ENCODE measurements at regions not wholly inside any gene's neighbourhood (a gene's known extent, or its start where the extent isn't known, plus 50 kb on each side); places are given as distances from the start of the nearest gene placed in this dataset.
"Not testable (repeated sequence)": the region's sequence is repeated elsewhere in the genome, so short reads cannot be mapped to it uniquely, and the experiment has no call there.

DNA sequence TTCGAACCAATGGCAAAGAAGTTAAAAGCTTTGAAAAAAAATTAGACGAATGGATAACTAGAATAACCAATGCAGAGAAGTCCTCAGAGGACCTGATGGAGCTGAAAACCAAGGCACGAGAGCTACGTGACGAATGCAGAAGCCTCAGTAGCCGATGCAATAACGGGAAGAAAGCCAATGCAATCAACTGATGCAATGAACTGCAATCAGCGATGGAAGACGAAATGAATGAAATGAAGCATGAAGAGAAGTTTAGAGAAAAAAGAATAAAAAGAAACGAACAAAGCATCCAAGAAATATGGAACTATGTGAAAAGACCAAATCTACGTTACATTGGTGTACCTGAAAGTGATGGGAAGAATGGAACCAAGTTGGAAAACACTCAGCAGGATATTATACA is 52.6 kb upstream of the MRPS30 start:
- DNase-seq (ENCODE audit: low read depth, low spot score) = not testable (repeated sequence)

DNA sequence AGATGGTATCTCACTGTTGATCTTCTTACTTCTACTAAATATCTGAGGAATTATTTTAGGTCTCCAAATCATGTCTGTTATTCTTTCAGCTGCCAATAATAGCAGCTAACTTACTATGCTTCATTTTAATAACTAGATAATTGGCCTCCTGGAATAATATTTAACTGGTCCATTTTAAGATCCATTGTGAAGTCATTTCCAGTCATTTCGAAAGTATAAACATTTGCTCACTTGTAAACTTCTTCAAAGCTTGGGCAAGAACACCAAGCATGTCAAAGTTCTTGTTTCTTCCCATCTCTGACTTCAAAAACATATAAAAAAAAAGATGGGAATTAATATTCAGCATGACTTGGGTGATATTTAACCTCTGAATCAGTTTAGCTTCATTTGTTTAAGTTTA is 61.4 kb upstream of the MRPS30 start:
- DNase-seq (ENCODE audit: low read depth, low spot score) = no peak

DNA sequence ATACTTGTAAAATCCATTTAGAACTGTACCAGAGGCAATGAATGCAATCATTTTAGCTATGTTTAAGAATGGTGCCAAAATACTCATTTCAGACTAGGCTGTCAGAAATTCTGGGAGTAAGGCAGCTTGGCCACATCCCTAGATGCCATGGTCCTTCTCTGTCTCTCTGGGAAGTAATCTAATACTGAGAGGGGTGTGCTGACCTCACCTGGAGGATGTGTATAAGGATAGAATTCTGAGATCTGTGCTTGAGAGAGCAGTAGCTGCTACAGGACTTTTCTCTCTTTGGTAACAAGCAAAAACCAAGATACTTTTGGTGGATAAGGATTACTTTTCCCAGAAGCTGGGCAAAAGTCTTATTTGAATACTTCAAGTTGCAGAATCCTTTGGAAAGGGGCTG is 68.1 kb upstream of the MRPS30 start:
- no peak for DNase-seq (ENCODE audit: low read depth, low spot score)

DNA sequence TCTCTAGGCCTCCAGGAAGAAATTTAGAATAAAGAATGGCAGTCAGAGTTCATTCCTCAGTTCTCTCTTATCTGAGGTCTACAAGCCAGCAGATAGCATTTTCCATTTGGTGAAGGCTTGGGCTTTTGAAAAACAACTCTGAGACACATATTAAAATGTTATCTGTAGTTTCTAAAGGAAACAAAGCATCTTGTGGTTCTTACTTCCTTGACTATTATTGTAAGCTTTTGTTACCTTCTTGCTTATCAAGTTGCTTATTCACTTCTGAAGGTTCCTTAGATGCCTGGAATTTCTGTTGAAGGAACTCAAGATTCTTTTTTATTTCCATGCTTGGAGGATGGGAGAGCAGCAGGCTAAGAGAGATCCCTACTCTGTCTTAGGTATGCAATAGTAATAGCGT is 79.2 kb upstream of the MRPS30 start:
- no peak for DNase-seq (ENCODE audit: low read depth, low spot score)

DNA sequence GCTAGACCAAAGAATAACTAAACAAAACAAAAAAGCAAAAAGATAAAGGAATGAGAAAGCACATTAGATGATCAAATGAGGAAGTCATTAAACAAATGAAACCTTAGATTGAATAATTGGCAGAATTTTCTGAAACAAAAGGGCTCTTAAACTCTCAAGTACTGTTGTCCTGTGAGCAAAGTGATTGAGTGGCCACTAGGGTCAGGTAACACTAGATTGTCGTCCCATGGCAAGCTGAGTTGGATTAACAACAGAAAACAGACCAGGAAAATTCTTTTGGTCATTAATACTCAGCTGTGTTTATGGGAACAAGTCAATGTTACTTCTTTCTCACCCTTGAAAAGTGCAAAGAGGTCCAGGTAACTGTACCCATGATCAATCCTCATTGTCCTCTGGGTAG is 81.6 kb upstream of the MRPS30 start:
- DNase-seq (ENCODE audit: low read depth, low spot score) = no peak

DNA sequence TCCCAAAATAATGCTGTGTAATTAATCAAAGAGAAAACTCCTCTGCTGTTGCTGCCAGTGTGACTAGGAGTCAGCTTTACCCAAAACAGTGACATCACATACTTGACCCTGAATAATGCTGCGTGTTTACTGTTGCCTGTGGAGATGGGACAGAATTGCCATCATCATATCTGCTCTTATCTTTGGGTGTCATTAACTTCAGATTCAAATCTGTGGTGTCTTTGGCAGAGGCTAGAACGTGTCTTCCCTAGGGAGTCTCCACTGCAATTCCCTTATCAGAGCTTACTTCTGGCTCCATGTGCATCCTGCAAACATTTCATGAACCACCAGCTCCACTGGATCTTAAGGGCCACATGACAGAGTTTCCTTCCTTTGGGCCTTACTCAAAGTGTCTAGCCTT is 88.9 kb upstream of the MRPS30 start:
- no peak for DNase-seq (ENCODE audit: low read depth, low spot score)

DNA sequence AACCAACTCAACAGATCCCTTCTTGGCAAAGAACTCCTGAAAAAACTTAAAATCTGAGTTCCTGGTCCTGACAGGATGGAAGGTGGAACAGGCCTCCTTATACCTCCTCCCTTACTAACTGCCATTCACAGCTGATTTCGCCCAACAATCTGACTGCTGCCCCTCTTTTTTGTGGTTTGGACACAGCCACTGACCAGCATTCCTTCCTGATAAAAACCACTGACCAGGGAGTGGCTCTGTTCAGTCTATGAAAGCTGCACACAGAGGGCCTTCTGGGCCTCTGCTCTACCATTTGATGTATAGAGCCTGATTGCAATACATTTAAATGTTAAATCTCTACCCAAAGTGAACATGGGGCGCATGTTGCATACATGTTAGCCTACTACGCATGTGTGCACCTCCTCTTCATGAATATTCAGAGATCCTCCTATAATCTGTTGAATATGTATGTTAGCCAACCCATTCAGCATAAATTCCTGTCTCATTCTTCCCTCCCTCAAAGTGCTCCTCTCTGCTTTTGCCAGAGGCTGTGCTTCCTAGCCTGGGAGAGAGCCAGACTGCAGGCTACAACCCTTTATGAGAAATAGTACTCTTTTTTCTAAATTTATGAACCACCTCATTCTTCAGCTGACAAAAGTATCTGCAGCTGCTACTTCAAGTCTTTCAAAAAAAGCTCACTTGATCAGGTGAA is 93.7 kb upstream of the MRPS30 start:
- no peak for DNase-seq (ENCODE audit: low read depth, low spot score)

DNA sequence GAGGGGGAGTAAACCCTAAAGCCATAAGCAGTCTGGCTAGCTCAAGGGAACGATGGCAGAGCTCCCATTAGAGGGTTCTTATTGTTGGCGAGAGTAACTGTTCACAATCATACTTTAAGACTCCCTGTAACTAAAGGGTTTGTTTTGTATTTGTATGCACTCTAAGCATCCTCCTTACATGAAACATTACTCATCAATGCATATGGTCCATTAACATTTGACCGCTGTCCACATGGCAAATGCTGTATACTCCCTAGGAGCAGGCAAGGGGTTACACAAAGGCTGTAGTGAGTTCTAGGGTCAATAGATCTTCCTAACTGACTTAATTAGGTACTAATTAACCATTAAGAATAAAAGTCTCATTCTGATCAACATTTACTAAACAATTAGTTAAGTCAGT is 95.3 kb upstream of the MRPS30 start:
- DNase-seq (ENCODE audit: low read depth, low spot score) = no peak

DNA sequence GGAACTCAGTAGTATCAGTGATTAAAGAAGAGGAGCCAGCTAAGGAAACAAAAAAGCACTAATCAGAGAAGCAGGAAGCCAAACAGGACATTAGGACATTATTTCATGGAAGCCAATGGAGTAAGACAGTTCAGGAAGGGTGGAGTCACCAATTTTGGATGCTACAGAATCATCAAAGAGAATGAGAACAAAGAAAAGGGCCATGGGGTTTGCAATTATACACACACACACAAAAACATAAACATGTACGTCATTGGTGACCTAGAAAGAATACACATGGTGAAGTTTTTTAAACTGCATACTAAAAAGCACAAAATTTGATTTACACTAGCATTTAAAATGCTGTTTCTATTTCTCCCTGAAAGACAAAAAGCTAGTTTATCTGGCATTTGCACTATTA is 96.8 kb upstream of the MRPS30 start:
- DNase-seq (ENCODE audit: low read depth, low spot score) = no peak

DNA sequence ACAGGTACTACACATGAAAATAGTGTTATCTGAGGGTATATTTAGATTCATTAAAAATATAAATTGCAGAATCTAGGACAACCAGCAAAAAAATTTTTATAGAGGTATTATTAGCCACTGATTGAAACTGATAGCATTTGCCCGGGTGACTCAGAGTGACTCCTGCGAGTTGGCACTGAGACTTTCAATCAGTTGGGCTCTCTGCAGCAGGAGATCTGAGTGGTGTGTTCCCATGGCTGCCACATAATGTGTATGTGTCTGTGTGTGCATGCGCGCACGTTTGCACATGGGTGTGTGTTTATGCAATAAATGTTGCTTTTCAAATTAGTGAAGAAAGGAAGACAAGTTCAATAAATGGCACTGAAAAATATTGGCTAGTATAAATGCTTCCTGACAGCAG is 100.1 kb upstream of the MRPS30 start:
- no peak for DNase-seq (ENCODE audit: low read depth, low spot score)

DNA sequence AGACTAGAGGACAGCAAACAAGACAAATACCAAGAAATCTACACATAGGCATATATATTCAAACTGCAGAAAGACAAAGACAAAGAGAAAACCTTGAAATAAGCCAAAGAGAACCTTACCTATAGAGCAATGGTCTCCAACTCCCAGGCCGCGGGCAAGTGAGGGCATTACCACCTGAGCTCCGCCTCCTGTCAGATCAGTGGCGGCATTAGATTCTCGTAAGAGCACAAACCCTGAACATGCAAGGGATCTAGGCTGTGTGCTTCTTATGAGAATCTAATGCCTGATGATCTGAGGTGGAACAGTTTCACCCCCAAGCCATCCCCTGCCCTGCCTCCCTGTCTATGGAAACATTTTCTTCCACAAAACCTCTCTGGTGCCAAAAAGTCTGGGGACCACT is 101.0 kb upstream of the MRPS30 start:
- DNase-seq (ENCODE audit: low read depth, low spot score) = no peak

DNA sequence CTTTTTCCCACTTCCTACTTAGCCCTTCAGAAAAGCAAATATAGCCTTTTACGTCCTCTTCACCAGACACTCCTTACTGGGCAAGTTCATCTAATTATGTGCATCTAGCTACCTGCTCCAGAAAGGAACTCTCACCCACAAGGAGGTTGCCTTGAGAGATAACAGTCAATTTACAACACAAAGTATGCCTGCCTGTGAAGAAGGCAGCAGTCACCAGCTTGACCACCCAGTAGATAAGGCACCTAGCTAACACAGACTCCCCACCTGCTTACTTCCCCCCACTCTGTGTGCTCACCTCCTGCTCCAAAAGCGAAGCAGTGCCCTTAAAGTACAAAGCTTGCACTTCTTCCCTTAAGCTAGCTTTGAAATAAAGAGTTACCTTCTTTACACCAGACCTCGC is 111.7 kb upstream of the MRPS30 start:
- DNase-seq (ENCODE audit: low read depth, low spot score) = no peak

DNA sequence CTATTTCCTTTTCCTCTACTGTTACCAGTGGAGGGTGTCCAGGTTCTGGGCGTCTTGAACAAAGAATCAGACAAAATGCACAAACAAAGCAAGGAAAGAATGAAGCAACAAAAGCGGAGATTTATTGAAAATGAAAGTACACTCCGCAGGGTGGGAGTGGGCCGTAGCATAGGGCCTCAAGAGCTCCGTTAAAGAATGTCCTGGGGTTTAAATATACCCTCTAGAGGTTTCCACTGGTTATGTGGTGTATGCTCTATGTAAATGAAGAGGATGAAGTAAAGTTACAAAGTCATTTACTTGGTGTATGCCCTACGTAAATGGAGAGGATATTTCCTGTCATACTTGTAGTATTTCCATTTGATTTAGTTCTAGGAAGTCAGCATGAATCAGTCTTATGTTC is 113.5 kb upstream of the MRPS30 start:
- no peak for DNase-seq (ENCODE audit: low read depth, low spot score)

DNA sequence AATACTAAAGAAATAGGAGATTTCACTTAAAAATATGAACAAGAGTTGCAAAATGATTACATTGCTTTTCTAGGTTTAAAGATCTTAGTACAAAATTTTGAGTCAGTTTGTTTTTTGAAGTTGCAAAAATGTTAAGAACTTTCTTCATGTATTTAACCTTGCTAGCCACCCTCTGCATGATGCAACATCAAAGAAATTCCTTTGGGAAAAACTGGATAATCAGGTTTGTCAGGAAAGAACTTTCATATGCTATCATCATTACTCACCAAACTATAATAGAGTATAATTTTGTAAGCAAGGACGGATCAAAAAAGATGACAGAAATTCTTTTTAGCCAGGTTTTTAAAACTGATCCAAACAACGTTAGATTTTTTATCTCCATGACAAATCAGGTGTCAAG is 116.9 kb upstream of the MRPS30 start:
- no peak for DNase-seq (ENCODE audit: low read depth, low spot score)

DNA sequence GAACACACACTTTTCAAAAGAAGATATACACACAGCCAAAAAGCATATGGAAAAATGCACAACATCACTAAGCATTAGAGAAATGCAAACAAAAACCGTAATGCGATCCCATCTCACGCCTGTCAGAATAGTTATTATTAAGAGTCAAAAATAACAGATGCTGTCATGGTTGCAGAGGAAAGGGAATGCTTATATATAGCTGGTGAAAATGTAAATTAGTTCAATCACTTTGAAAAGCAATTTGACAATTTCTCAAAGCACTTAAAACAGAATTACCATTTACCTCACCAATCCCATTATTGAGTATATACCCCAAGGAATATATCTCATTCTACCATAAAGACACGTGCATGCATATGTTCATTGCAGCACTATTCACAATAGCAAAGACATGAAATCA is 126.8 kb upstream of the MRPS30 start:
- no peak for DNase-seq (ENCODE audit: low read depth, low spot score)

DNA sequence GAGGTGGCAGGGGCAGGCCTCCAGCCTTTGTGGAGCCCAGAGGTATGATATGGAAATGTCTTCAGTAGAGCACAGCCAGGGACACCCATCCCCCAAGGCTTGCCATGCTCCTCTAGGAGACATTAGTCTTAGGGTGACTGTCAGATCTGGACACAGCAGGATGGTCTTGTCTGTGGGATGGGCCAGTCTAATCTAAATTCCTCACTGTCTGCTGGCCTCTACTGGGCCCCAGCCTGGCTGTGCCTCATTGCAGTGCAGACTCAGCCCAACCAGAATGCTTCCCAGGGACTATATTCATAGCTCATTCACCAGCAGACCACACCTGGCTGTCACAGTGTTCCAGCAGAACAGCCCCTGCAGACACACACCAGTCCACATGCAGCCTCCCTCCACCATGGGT is 129.5 kb upstream of the MRPS30 start:
- peak; percentile 57 for DNase-seq (ENCODE audit: low read depth, low spot score)

DNA sequence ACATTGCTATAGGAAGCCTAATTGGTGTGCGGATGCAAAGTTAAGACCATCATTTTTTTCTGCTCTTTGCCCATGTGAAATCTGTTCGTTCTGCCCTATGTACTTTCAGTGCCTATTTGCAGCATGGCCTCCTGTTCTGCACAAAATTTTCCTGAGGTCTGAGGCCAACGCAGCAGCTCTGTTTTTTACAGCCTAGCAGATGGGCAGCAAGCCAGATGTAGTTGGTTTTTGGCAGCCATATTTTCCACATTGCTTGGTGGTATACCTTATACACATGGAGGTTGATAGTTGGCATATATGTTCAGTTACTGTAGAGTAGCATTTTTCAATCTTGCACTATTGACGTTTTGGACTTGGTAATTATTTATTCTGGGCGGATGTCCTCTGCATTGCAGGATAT is 133.5 kb upstream of the MRPS30 start:
- DNase-seq (ENCODE audit: low read depth, low spot score) = no peak

DNA sequence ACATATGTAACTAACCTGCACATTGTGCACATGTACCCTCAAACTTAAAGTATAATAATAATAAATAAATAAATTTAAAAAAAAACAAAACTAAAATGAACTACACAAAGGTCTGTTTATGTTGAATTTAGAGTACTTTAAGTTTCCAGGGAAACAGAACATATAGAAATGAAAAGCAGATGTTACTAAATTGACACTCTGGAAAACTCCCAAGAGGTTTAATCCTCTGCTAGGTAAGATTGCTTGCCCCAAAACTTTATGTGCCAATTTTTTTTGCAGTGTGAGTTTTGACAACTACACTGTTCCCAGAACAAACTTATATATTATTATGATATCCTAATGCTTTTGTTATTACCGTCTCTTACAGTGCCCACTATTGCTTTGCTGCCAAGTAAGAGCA is 134.3 kb upstream of the MRPS30 start:
- DNase-seq (ENCODE audit: low read depth, low spot score) = no peak

DNA sequence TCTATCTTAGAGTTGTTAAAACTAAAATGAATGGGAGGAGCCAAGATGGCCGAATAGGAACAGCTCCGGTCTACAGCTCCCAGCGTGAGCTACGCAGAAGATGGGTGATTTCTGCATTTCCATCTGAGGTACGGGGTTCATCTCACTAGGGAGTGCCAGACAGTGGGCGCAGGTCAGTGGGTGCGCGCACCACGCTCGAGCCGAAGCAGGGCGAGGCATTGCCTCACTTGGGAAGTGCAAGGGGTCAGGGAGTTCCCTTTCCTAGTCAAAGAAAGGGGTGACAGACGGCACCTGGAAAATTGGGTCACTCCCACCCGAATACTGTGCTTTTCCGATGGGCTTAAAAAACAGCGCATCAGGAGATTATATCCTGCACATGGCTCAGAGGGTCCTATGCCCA is 140.3 kb upstream of the MRPS30 start:
- DNase-seq (ENCODE audit: low read depth, low spot score) = not testable (repeated sequence)

DNA sequence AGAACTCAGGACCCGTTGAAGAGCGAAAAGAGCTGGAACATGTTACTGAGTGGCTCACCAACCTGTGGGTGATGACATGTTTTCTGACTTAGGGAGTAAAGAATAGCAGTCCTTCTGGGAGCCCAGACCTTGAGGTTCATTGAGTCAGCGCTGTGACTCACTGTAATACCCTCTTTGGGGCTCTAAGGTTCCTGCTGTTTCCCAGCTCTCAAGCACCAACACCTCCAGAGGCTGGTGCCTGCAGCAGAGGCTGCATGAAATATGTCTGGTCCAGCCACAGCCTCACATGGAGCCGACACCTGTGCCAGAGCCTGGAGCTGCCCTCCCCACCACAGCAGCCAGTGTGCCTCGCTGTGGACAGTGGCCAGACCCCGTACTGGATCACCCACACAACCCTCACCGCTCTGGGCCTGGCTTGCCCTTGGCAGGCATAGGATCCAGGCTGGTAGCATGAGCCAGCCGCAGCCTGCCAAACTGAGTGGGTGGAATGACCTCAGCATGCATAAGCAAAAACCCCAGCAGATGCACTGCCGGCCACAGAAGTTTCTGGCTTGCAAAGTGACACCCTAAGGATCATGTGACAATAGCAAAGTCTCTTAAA is 143.5 kb upstream of the MRPS30 start:
- no peak for DNase-seq (ENCODE audit: low read depth, low spot score)

DNA sequence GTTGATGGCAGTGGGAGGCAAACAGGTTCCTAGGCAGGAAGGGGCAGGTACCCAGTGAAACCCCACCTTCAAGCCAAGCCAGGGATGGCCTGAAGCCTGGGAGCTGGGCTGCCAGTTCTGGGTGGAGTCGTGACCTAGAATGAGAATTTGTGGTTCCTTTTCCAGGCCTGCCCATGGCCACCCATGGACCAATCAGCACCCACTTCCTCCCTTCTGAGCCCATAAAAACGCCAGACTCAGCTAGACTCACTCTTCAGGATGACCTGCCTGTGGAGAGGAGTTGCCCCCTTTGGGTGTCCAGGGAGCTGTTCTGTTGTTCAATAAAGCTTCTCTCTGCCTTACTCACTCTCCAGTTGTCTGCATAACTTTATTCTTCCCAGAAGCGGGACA is 144.0 kb upstream of the MRPS30 start:
- no peak for DNase-seq (ENCODE audit: low read depth, low spot score)

DNA sequence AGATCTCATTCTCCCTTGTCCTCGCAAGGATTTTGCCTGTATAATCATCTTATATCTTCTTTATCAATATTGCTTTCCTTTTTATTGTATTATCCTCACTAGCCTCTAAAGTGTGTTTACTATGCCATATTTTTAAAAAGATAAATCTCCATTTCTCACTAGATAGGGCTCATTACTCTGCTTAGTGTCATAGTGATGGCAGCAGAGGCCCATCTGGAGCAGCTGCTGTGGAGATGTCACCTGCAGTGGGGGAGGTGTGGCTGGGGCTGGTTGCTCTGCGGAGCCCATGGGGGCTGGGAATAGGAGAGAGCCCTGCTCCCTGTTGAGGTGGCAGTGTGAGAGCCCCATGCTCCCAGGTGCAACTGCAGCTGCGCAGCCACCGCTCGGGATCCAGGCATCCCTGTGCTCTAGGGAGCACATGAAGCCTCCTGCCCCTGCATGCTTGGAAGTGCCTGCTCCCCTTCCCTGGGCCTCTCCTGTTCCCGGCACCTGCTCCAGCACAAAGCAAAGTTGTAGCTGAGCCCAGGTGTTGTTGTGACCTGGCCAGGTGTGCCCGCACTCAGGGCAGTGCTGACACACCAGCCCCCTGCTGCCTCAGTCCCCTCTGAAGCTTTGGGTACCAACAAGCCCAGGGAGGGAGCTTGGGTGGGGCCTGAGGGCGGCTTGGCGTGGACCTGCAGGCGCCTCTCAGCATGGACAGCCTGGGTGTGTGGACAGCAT is 144.6 kb upstream of the MRPS30 start:
- no peak for DNase-seq (ENCODE audit: low read depth, low spot score)

DNA sequence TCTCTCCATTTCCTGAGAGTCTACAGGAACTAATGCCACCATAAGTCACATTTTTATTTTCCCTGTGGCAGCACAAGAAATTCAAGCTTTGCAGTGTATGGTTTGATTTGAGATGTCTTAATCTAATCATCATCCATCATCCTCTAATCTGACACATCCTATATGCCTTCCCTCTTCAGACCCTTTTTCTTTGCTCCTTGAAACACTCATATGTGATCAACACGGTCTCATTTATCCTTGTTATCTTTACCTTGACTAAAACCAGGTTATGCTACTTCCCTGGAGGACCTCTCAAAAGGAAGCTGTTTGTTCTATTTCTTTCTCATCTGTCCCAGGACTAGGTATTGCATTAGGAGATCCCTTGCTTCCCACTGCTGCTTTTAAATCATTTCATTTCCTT is 146.9 kb upstream of the MRPS30 start:
- DNase-seq (ENCODE audit: low read depth, low spot score) = no peak
